ENCODE measurements at regions not wholly inside any gene's neighbourhood (a gene's known extent, or its start where the extent isn't known, plus 50 kb on each side); places are given as distances from the start of the nearest gene placed in this dataset.

DNA sequence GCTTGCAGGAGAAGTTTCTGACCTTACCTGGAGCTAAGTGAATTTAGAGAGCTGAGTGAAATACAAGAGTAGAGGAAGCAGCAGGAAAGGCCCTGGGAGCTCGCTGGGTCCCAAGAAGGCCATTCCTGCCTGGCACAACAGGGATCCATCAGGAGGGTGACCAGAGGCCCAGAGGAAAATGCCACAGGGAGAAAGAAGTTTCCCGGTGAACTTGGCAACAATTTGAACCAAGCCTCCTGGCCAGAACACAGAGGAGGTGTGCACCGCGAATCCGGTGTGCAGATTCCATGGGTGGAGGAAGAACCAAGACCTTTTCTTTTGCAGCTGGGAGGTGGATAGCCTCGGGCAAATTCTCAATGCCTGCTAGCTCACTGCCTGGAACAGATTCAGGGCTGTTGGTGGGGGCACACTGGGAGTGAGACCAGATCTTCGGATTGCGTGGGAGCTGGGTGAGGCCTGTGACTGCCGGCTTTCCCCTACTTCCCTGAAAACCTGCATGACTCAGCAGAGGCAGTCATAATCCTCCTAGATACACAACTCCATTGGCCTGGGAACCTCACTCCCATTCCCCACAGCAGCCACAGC lies 1850.9 kb upstream of the NUDT12 start:
- Mint-ChIP-seq H3K27me3 (ENCODE audit: low read depth, poor library complexity) (no peaks in the 10 kb centered on the region), H3K4me3 (no peak overlapping the region), H3K9me3 (peaks cover 38% of the 10 kb centered on the region), H3K4me1 (peaks cover 12% of the 10 kb centered on the region), H3K36me3 (ENCODE audit: low read depth) (no peaks in the 10 kb centered on the region), H3K27ac (peak overlapping the region; percentile 99)
- no peak for DNase-seq
- no peak for TF ChIP-seq CTCF (IDR thresholded peaks at IDR 0.05)

DNA sequence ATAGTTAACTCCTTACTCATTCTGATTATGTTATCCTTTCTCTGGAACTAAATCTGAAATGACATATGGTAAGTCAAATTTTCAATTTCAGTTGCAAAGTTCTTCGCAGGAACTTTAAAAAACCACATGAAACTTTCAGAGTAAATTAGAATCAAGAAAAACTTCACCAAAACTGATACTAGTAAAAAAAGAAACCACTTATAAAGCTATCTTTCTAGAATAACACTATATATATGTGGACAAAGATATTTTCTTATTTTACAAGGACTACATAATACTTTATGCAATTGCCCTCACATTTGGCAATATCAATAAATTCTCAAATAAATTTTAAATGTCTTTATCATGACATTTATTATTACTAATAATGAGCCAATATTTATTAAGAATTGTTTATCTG lies 1847.1 kb upstream of the NUDT12 start:
- H3K27ac Mint-ChIP-seq: no peak overlapping the region

DNA sequence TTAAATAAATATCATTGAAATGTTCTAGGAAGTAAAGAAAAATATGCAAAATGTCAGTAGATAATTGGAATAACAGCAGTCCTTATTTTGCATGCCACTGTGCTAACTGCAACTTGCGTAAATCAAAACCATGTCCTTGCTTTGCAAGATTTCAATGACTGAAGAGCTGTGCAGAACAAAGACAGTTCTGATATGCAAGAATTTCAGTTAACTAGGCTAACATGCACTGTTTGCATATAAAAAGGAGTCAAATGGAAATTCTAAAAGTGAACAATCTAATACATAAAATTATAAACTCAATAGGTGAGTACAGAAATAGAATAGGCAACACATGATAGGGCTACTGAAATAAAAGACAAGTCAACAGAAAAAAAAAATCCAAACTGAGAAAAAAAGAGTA lies 1844.6 kb upstream of the NUDT12 start:
- H3K9me3 Mint-ChIP-seq: no peaks in the 10 kb centered on the region
- no peaks in the 10 kb centered on the region for H3K27me3 Mint-ChIP-seq (ENCODE audit: low read depth, poor library complexity)
- TF ChIP-seq CTCF (IDR thresholded peaks at IDR 0.05): no peak
- H3K27ac Mint-ChIP-seq: no peak overlapping the region
- no peaks in the 10 kb centered on the region for H3K36me3 Mint-ChIP-seq (ENCODE audit: low read depth)
- H3K4me1 Mint-ChIP-seq: no peaks in the 10 kb centered on the region
- no peak for DNase-seq
- H3K4me3 Mint-ChIP-seq: no peak overlapping the region

More for the DNA sequence above, 1847.1 kb upstream of the NUDT12 start:
- H3K36me3 Mint-ChIP-seq (ENCODE audit: low read depth): no peaks in the 10 kb centered on the region
- H3K4me1 Mint-ChIP-seq: peaks cover 12% of the 10 kb centered on the region
- H3K9me3 Mint-ChIP-seq: peaks cover 4% of the 10 kb centered on the region
- TF ChIP-seq CTCF (IDR thresholded peaks at IDR 0.05): no peak
- no peak for DNase-seq
- no peak overlapping the region for H3K4me3 Mint-ChIP-seq
- H3K27me3 Mint-ChIP-seq (ENCODE audit: low read depth, poor library complexity): no peaks in the 10 kb centered on the region

- DNase-seq: no peak
Measured at GRCh38 chr5:105397749-105398148, 1835.2 kb upstream of the NUDT12 start.

GRCh38 chr5:105392710-105393149 lies 1830.1 kb upstream of the NUDT12 start:
- Mint-ChIP-seq H3K36me3 (ENCODE audit: low read depth) (no peaks in the 10 kb centered on the region), H3K9me3 (no peaks in the 10 kb centered on the region), H3K4me1 (no peaks in the 10 kb centered on the region), H3K27me3 (ENCODE audit: low read depth, poor library complexity) (peaks cover 2% of the 10 kb centered on the region), H3K27ac (no peak overlapping the region), H3K4me3 (no peak overlapping the region)
- no peak for DNase-seq
- TF ChIP-seq CTCF (IDR thresholded peaks at IDR 0.05): no peak

More at GRCh38 chr5:105397749-105398148, 1835.2 kb upstream of the NUDT12 start:
- Mint-ChIP-seq H3K4me1 (no peaks in the 10 kb centered on the region), H3K27ac (no peak overlapping the region), H3K9me3 (no peaks in the 10 kb centered on the region), H3K36me3 (ENCODE audit: low read depth) (no peaks in the 10 kb centered on the region), H3K4me3 (no peak overlapping the region), H3K27me3 (ENCODE audit: low read depth, poor library complexity) (no peaks in the 10 kb centered on the region)
- no peak for TF ChIP-seq CTCF (IDR thresholded peaks at IDR 0.05)

DNA sequence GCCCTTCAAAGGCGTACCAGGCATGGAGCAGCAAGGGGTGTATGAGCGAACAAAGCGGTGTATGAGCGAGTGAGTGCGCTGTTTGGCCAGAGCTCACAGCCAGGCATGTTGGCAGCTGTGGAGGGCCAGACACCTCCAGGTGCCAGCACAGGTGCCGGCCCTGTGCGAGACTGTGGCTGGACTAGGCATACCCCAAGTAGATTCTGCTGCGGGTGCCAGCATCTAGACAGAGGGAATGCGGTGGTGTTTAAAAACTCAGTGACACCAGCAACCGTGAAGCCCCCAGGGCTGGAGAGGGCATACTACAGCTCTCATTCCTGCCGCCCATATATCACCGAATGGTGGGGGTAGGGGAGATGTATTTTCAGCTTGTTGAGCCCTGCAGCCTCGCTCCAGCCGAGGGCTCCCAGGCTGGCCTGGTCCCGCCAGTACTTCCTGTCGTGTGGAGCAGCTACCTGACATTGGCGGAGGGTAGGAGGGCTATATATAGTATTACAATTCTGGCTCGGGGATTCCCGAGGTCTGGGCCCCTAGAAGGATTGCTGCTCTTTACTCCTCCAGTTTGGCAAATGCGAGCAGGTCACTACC lies 1829.6 kb upstream of the NUDT12 start:
- TF ChIP-seq CTCF (IDR thresholded peaks at IDR 0.05): no peak
- Mint-ChIP-seq H3K4me1 (no peaks in the 10 kb centered on the region), H3K27me3 (ENCODE audit: low read depth, poor library complexity) (peaks cover 2% of the 10 kb centered on the region), H3K27ac (no peak overlapping the region), H3K36me3 (ENCODE audit: low read depth) (no peaks in the 10 kb centered on the region), H3K4me3 (no peak overlapping the region), H3K9me3 (no peaks in the 10 kb centered on the region)
- no peak for DNase-seq

Data from nephron progenitor cell (in vitro differentiated cells).